Right lobe of liver (tissue), 4 donors: ENCODE measurements at regions not wholly inside any gene's neighbourhood (a gene's known extent, or its start where the extent isn't known, plus 50 kb on each side); places are given as distances from the start of the nearest gene placed in this dataset.

Experiments
- CTCF ChIP-seq, 4 donors: fragments of 200-600 bp in 3 of 4; fragments of 450-650 bp in 1 of 4; IDR thresholded peaks; one replicate each; pipeline versions ENCODE4 v1.5.1 to v1.8.0; 2016 to 2022; ENCODE audit warnings: antibody characterized with exemption in 4 of 4, mild to moderate bottlenecking in 2 of 4
- POLR2A ChIP-seq: fragments of 450-650 bp; IDR thresholded peaks from one replicate; pipeline ENCODE4 v1.6.1; 2017; ENCODE audit warnings: antibody characterized with exemption, mild to moderate bottlenecking
- donor health status: DM: no; HTN: no; CAD: no.
- donor health status: DM: no; HTN: no; CAD: no.
- donor health status: DM: no; HTN: yes; CAD: no.

DNA sequence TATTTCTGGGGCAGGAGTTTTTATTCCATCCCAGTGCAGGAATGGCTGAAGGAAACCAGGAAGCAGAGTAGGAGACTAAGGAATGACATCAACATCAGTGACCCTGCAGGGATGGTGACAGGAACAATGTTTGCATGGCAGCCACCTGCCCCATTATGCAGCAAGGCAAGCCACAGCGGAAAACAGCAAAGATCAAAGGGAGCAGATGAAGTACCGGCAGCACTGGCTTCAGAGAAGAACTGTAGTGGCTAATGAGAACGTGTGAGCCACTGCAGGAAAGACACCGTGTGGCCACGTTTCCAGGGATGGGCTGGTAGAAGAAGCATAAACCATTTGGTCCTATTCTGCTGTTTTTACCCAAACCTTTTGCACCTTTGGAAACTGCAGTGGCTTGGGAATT, 52.9 kb upstream of the TAB2 start:
- TF ChIP-seq POLR2A (no peak), CTCF (IDR thresholded peaks at IDR 0.05) (no peak)
